PFSK-1 (cell line): ENCODE measurements at regions not wholly inside any gene's neighbourhood (a gene's known extent, or its start where the extent isn't known, plus 50 kb on each side); places are given as distances from the start of the nearest gene placed in this dataset.

ENCODE experiments used
- POLR2AphosphoS5 ChIP-seq: IDR thresholded peaks from 2 replicates; pipeline ENCODE4 v1.6.1; 2012; ENCODE audit warnings: low read depth, mild to moderate bottlenecking, control low read depth, low read length, moderate library complexity
- SIN3A ChIP-seq: IDR thresholded peaks from 2 replicates; pipeline ENCODE4 v1.6.1; 2012; ENCODE audit warnings: mild to moderate bottlenecking, low read length, moderate library complexity, borderline replicate concordance; ENCODE audit not compliant: insufficient read depth
- TAF1 ChIP-seq: IDR thresholded peaks from 2 replicates; pipeline ENCODE4 v1.6.1; 2012; ENCODE audit warnings: low read length, control low read depth, borderline replicate concordance; ENCODE audit not compliant: insufficient read depth

DNA sequence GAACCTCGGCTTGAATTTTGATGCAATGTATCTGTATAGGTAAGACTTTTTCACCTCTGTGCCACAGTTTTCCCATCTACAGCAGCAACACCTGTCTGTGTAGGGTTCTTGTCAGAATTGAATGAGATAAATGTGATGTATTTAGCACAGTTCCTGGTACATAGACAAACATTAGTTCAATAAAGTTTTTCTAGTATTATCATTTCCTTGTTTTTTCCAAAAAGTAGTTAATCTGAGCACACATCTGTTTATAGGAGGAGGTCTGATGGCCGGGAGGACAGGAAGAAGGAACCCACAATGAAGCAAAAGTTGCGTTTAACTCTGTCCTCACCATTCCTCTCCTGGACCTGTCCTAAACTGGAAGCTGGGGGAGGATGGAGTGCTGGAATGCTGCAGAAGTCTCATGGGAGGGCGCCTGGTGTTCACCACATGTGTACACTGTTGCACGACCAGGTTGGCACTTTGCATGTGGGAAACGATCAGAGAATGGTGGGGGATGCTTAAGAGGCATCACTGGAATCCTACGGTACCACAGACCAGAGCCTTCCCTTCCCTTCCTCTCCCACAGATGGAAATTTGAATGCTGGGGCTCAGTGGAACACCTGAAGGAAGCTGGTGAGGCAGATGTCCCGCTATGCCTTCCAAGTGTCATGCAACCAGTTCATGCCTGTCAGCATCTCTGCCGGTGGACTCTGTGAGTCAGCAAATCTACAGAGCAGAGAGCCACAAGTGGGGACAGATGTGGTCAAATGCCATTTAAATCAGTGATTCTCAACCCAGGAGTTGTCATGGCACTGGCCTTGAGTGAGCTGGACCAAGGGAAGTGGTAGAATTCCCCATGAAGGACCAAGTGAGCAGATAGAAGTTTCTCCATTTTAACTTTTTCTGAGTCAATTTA lies 315.6 kb downstream of the DLEU7 start:
- TF ChIP-seq POLR2AphosphoS5 (no peak), SIN3A (no peak), TAF1 (no peak)
